Panc1 (cell line): ENCODE measurements at regions not wholly inside any gene's neighbourhood (a gene's known extent, or its start where the extent isn't known, plus 50 kb on each side); places are given as distances from the start of the nearest gene placed in this dataset.

Source experiments
- ATAC-seq: fragments of 200-7000 bp; cut with Tn5 transposase; 2 replicates; pipeline ENCODE4 v1.9.1; 2020; ENCODE audit warnings: mild to moderate bottlenecking, moderate library complexity
- BruUV-seq: library from RNA; stranded (reverse); fragments of 400-500 nt; replicated peaks from 2 replicates; lab custom pipeline; 2021; lab: Mats Ljungman, UMichigan
- CTCF ChIA-PET: fragments of 300-600 bp; sonication (Branson Sonifier 250); formaldehyde crosslinking; loops from one replicate; lab custom pipeline; 2022; ENCODE audit warnings: antibody characterized with exemption; lab: Charles Lee
- POLR2A ChIA-PET: fragments of 300-600 bp; sonication (Branson Sonifier 250); formaldehyde crosslinking; loops from one replicate; lab custom pipeline; 2022; ENCODE audit warnings: antibody characterized with exemption; lab: Charles Lee
- DNase-seq: peaks from one replicate; pipeline ENCODE4 v3.0.0-alpha.2; 2010; ENCODE audit warnings: low read depth, low spot score
- H3K27ac ChIP-seq: 2 replicates; pipeline ENCODE4 v1.5.1; 2011; ENCODE audit warnings: mild to moderate bottlenecking, low read length, inconsistent platforms
- H3K27me3 ChIP-seq: fragments of 200-500 bp; sonication (Bioruptor generic); 2 replicates; pipeline ENCODE4 v1.6.0; 2014; ENCODE audit warnings: low read length, inconsistent platforms; ENCODE audit not compliant: control insufficient read depth, insufficient read depth
- H3K36me3 ChIP-seq: fragments of 200-500 bp; sonication (Bioruptor generic); 2 replicates; pipeline ENCODE4 v1.5.1; 2014; ENCODE audit warnings: inconsistent platforms, mild to moderate bottlenecking, low read length, moderate library complexity; ENCODE audit not compliant: control insufficient read depth, insufficient read depth
- H3K4me1 ChIP-seq: 2 replicates; pipeline ENCODE4 v1.5.1; 2011; ENCODE audit warnings: inconsistent platforms, mild to moderate bottlenecking, low read length, moderate library complexity; ENCODE audit not compliant: control insufficient read depth, insufficient read depth
- H3K4me3 ChIP-seq, 2 experiments: 2 replicates each; pipeline ENCODE4 v1.5.1; 2011 to 2012; ENCODE audit warnings: low read depth in 2 of 2, low read length in 2 of 2, mild to moderate bottlenecking in 2 of 2, inconsistent platforms in 1 of 2, moderate library complexity in 1 of 2
- H3K9me3 ChIP-seq: fragments of 200-500 bp; sonication (Bioruptor generic); 2 replicates; pipeline ENCODE4 v1.5.1; 2014; ENCODE audit warnings: low read depth, mild to moderate bottlenecking, inconsistent platforms, low read length, moderate library complexity; ENCODE audit not compliant: control insufficient read depth, insufficient read depth
- CTCF ChIP-seq: fragments of 450-650 bp; IDR thresholded peaks from 2 replicates; pipeline ENCODE4 v1.5.1; 2017; ENCODE audit warnings: mild to moderate bottlenecking
- POLR2AphosphoS5 ChIP-seq: IDR thresholded peaks from 2 replicates; pipeline ENCODE4 v1.6.1; 2012; ENCODE audit warnings: mild to moderate bottlenecking, low read depth, low read length, moderate library complexity
- REST ChIP-seq, 2 experiments: IDR thresholded peaks; 2 replicates each; pipeline ENCODE4 v1.6.1; 2011 to 2012; ENCODE audit warnings: low read depth in 2 of 2, control low read depth in 1 of 2, low read length in 1 of 2, mild to moderate bottlenecking in 1 of 2, moderate library complexity in 1 of 2; ENCODE audit not compliant: insufficient read depth in 1 of 2
- SIN3A ChIP-seq: IDR thresholded peaks from 2 replicates; pipeline ENCODE4 v1.6.1; 2012; ENCODE audit warnings: low read depth, mild to moderate bottlenecking, low read length, moderate library complexity, borderline replicate concordance; ENCODE audit not compliant: insufficient read depth
- TCF7L2 ChIP-seq: IDR thresholded peaks from 2 replicates; pipeline ENCODE4 v1.6.1; 2011; ENCODE audit warnings: mild to moderate bottlenecking, low read depth, low read length, inconsistent platforms
- in situ Hi-C: cut with HindIII; loops from 2 replicates; pipeline ENCODE4 v1.10.0; 2016; ENCODE audit warnings: low sequenced_read_pairs, low pct_unique_long_range_greater_than_20kb
- intact Hi-C: fragments of 100-400 bp; cut with micrococcal nuclease; formaldehyde crosslinking; loops from one replicate; pipeline ENCODE4 v1.10.0; 2022; ENCODE audit not compliant: unreplicated experiment

- no peaks in the 10 kb centered on the region for H3K9me3 ChIP-seq
- BruUV-seq, result no TSS peak
- H3K27me3 ChIP-seq, result peaks cover 33% of the 10 kb centered on the region
- intact Hi-C loops (no loop called here), in situ Hi-C loops (no loop called here)
- TF ChIP-seq CTCF (no peak), SIN3A (no peak), TCF7L2 (no peak), POLR2AphosphoS5 (no peak), REST (IDR thresholded peaks at IDR 0.05; ENCODE audit: insufficient read depth in 1 of 2, low read depth in 2 of 2, low read length in 1 of 2) (no peak)
- no peak overlapping the region for H3K4me3 ChIP-seq
- ATAC-seq (no peak), DNase-seq (no peak)
- CTCF ChIA-PET, result no interaction called here
- no peaks in the 10 kb centered on the region for H3K4me1 ChIP-seq
- H3K36me3 ChIP-seq, result no peaks in the 10 kb centered on the region
- no peak overlapping the region for H3K27ac ChIP-seq
- POLR2A ChIA-PET, result no interaction called here
Observed at GRCh38 chr10:78547905-78548304, 514.2 kb downstream of the RPS24 start.

- CTCF ChIA-PET, result no interaction called here
- no peaks in the 10 kb centered on the region for H3K4me1 ChIP-seq
- DNase-seq (no peak), ATAC-seq (no peak)
- POLR2A ChIA-PET, result no interaction called here
- no peak overlapping the region for H3K27ac ChIP-seq
- no peak overlapping the region for H3K4me3 ChIP-seq
- no peaks in the 10 kb centered on the region for H3K9me3 ChIP-seq
- intact Hi-C loops, result no loop called here
- peaks cover 33% of the 10 kb centered on the region for H3K27me3 ChIP-seq
- no TSS peak for BruUV-seq
- no peak for TF ChIP-seq SIN3A
- TF ChIP-seq TCF7L2, result no peak
- no peak for TF ChIP-seq REST (IDR thresholded peaks at IDR 0.05; ENCODE audit: insufficient read depth in 1 of 2, low read depth in 2 of 2, low read length in 1 of 2)
- no peak for TF ChIP-seq CTCF
- TF ChIP-seq POLR2AphosphoS5, result no peak
- in situ Hi-C loops, result no loop called here
- no peaks in the 10 kb centered on the region for H3K36me3 ChIP-seq
Observed at GRCh38 chr10:78548369-78548768, 514.7 kb downstream of the RPS24 start.
